ENCODE measurements at regions not wholly inside any gene's neighbourhood (a gene's known extent, or its start where the extent isn't known, plus 50 kb on each side); places are given as distances from the start of the nearest gene placed in this dataset.

DNA sequence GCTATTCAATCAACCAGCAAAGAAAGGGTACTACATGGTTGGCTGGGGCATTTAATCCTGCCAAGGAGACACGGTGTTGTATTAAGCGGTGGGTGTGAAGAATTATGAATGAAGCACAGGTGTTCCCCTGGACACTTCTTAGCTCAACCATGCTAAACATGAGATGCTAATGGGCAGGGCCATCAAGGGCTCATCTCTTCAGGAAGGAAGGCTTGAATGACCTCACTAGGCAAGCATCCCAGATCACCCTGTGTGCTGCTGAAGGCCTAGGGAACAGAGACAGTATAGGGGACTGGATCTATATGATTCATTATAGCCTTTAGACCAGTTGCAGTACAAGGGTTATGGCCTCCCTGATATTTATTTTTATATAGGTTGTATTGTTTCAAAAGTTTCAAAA lies 221.3 kb upstream of the SLCO3A1 start:
- DNase-seq: no peak
- H3K27me3 ChIP-seq: no peaks in the 10 kb centered on the region
- TF ChIP-seq, protein P1, sequence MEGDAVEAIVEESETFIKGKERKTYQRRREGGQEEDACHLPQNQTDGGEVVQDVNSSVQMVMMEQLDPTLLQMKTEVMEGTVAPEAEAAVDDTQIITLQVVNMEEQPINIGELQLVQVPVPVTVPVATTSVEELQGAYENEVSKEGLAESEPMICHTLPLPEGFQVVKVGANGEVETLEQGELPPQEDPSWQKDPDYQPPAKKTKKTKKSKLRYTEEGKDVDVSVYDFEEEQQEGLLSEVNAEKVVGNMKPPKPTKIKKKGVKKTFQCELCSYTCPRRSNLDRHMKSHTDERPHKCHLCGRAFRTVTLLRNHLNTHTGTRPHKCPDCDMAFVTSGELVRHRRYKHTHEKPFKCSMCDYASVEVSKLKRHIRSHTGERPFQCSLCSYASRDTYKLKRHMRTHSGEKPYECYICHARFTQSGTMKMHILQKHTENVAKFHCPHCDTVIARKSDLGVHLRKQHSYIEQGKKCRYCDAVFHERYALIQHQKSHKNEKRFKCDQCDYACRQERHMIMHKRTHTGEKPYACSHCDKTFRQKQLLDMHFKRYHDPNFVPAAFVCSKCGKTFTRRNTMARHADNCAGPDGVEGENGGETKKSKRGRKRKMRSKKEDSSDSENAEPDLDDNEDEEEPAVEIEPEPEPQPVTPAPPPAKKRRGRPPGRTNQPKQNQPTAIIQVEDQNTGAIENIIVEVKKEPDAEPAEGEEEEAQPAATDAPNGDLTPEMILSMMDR (IDR thresholded peaks at IDR 0.05; ENCODE audit: low read depth, low read length): no peak
- no peak overlapping the region for H3K4me3 ChIP-seq (ENCODE audit: low read depth, low read length)
- peaks cover 17% of the 10 kb centered on the region for H3K4me1 ChIP-seq
- H3K9me3 ChIP-seq: no peaks in the 10 kb centered on the region
- H3K36me3 ChIP-seq: no peaks in the 10 kb centered on the region

DNA sequence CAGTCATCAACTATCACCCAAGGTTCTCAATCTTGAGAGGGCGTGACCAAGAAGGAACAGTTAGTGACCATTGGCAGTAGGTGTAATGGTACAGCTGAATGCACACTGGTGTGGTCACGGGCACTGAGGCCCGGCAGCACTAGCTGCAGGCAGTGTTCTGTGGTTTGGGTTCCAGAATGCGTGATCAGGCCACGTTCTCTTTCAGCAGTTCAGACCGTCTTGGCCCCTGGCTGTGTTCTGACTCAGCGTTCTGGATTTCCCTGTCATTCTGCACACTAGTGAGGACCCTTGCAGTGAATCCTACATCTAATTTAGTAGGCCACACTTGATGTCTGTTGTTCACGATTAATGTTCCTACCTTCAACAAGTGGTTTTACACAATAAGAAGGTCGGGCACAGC lies 220.5 kb upstream of the SLCO3A1 start:
- H3K36me3 ChIP-seq: no peaks in the 10 kb centered on the region
- H3K4me3 ChIP-seq (ENCODE audit: low read depth, low read length): no peak overlapping the region
- peaks cover 9% of the 10 kb centered on the region for H3K4me1 ChIP-seq
- no peaks in the 10 kb centered on the region for H3K9me3 ChIP-seq
- no peak for DNase-seq
- H3K27me3 ChIP-seq: no peaks in the 10 kb centered on the region
- TF ChIP-seq, protein P1 (IDR thresholded peaks at IDR 0.05; ENCODE audit: low read depth, low read length): no peak

DNA sequence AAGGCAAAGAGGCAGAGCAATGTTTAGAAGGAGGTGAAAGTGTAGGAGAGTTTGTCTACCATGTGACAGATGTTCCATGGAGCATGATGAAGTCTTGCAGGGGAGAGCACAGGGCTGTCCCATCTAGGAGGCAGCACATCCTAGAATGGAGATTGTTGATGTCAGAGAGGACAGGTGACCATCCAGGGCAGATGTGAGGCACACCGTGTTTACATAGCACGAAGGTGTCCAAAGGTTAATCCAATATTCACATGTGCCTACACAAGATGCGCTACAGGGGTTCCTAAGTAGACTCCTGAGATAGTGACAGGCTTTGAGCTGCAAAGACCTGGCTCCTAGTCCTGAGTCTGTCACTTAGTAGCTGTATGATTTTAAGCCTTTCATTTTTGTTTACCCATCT lies 219.3 kb upstream of the SLCO3A1 start:
- no peak for DNase-seq
- H3K27me3 ChIP-seq: no peaks in the 10 kb centered on the region
- H3K36me3 ChIP-seq: no peaks in the 10 kb centered on the region
- H3K4me1 ChIP-seq: peaks cover 6% of the 10 kb centered on the region
- TF ChIP-seq, protein P1 (IDR thresholded peaks at IDR 0.05; ENCODE audit: low read depth, low read length): no peak
- no peak overlapping the region for H3K4me3 ChIP-seq (ENCODE audit: low read depth, low read length)
- H3K9me3 ChIP-seq: no peaks in the 10 kb centered on the region

DNA sequence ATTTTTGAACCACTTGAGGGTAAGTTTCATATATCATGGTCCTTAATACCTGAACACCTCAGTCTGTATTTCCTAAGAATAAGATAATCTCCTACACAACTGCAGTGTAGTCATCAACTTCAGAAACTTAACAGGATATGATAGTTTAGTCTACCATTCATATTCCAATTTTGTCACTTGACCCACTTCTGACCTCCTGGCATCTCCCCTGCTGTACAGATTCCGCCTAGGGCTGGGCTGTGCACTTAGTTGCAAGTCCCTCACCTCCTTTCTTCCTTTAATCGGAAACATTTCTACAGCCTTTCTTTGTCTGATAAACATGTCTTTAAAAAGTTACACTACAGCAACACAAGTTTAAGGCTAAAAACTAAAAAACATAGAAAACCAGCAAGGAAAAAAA lies 218.4 kb upstream of the SLCO3A1 start:
- peaks cover 6% of the 10 kb centered on the region for H3K4me1 ChIP-seq
- H3K4me3 ChIP-seq (ENCODE audit: low read depth, low read length): no peak overlapping the region
- no peaks in the 10 kb centered on the region for H3K27me3 ChIP-seq
- no peaks in the 10 kb centered on the region for H3K9me3 ChIP-seq
- H3K36me3 ChIP-seq: no peaks in the 10 kb centered on the region
- no peak for DNase-seq
- TF ChIP-seq, protein P1 (IDR thresholded peaks at IDR 0.05; ENCODE audit: low read depth, low read length): no peak

DNA sequence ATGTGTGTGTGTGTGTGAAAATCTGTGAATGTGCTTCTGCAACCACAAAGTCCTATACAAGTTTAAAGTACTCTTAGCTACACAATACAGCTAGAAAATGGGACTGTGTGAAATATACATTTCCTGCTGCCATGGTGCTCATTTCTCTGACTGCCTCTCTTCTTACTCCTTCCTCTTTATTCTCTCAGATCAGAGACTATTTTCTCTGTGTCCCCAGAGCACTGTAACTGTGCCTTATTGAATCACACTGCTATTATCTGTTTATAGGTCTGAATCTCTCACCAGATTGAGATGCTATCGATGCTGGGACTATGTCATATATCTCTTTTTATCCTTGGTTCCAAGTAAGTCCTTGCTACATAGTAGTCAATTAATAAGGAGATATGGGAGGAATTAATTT lies 217.9 kb upstream of the SLCO3A1 start:
- TF ChIP-seq, protein P1 (IDR thresholded peaks at IDR 0.05; ENCODE audit: low read depth, low read length): no peak
- no peak overlapping the region for H3K4me3 ChIP-seq (ENCODE audit: low read depth, low read length)
- no peaks in the 10 kb centered on the region for H3K36me3 ChIP-seq
- no peaks in the 10 kb centered on the region for H3K9me3 ChIP-seq
- DNase-seq: no peak
- H3K27me3 ChIP-seq: no peaks in the 10 kb centered on the region
- peaks cover 6% of the 10 kb centered on the region for H3K4me1 ChIP-seq

DNA sequence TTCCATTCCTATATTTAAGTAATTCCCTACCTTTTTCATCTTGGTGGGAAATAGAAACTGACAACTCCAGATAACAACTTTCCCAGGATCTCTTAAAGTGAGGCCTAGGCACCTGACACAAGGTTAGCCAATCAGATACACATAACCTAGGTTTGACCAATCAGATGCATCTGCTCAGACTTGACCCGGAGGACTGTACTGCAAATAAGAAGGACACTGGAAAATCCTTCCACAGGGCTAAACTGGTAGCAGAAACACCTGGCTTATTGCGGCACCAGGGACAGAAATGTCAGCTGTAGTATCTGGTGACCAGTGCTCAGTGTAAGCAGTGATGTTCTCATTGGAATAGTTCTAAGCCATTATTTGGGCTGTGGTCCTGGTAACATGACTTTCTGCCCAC lies 204.5 kb upstream of the SLCO3A1 start:
- peaks cover 5% of the 10 kb centered on the region; the same call in 1 of the 2 replicates for H3K4me1 ChIP-seq
- no peak overlapping the region for H3K4me3 ChIP-seq (ENCODE audit: low read depth, low read length)
- DNase-seq: no peak
- H3K9me3 ChIP-seq: no peaks in the 10 kb centered on the region
- TF ChIP-seq, protein P1 (IDR thresholded peaks at IDR 0.05; ENCODE audit: low read depth, low read length): no peak
- no peaks in the 10 kb centered on the region for H3K36me3 ChIP-seq
- no peaks in the 10 kb centered on the region for H3K27me3 ChIP-seq
